ENCODE measurements at regions not wholly inside any gene's neighbourhood (a gene's known extent, or its start where the extent isn't known, plus 50 kb on each side); places are given as distances from the start of the nearest gene placed in this dataset.

GRCh38 chr4:120236873-120237272, 170.2 kb upstream of the MAD2L1 start:
- Histone ChIP-seq H2AFZ (no peak overlapping the region), H3K79me2 (ENCODE audit: low read depth) (no peaks in the 10 kb centered on the region), H3K27me3 (ENCODE audit: insufficient read depth, low read depth) (no peaks in the 10 kb centered on the region), H3K9me3 (ENCODE audit: insufficient read depth, low read depth) (no peaks in the 10 kb centered on the region), H3K4me1 (replicated peaks; ENCODE audit: insufficient read depth) (no peaks in the 10 kb centered on the region), H3K36me3 (ENCODE audit: low read depth) (no peaks in the 10 kb centered on the region), H4K20me1 (ENCODE audit: insufficient read depth) (no peaks in the 10 kb centered on the region), H3K4me3 (no peak overlapping the region), H3F3A (ENCODE audit: insufficient read depth, low read depth) (no peaks in the 10 kb centered on the region), H3K4me2 (no peak overlapping the region), H3K9me2 (ENCODE audit: insufficient read depth) (no peaks in the 10 kb centered on the region), H3K27ac (no peak overlapping the region)
- CTCF ChIA-PET: no interaction called here
- intact Hi-C loops (cut with micrococcal nuclease; ENCODE audit: unreplicated experiment): no loop called here
- no TSS peak for BruUV-seq (replicated peaks)
- TF ChIP-seq EZH2 (IDR thresholded peaks at IDR 0.05; ENCODE audit: low read depth) (no peak), CTCF (conservative IDR thresholded peaks at IDR 0.05) (no peak)
- POLR2A ChIA-PET (ENCODE audit: unreplicated experiment): no interaction called here
- DNase-seq: no peak

- DNase-seq: no peak
- Histone ChIP-seq H3K27me3 (ENCODE audit: insufficient read depth, low read depth) (no peaks in the 10 kb centered on the region), H3K4me3 (no peak overlapping the region), H3K36me3 (ENCODE audit: low read depth) (no peaks in the 10 kb centered on the region), H3K4me2 (no peak overlapping the region), H3K9me3 (ENCODE audit: insufficient read depth, low read depth) (no peaks in the 10 kb centered on the region), H2AFZ (no peak overlapping the region), H3K9me2 (ENCODE audit: insufficient read depth) (no peaks in the 10 kb centered on the region), H4K20me1 (ENCODE audit: insufficient read depth) (no peaks in the 10 kb centered on the region), H3K4me1 (replicated peaks; ENCODE audit: insufficient read depth) (no peaks in the 10 kb centered on the region), H3K79me2 (ENCODE audit: low read depth) (no peaks in the 10 kb centered on the region), H3K27ac (no peak overlapping the region), H3F3A (ENCODE audit: insufficient read depth, low read depth) (no peaks in the 10 kb centered on the region)
- BruUV-seq (replicated peaks): no TSS peak
- POLR2A ChIA-PET (ENCODE audit: unreplicated experiment): no interaction called here
- CTCF ChIA-PET: no interaction called here
- no peak for TF ChIP-seq CTCF (conservative IDR thresholded peaks at IDR 0.05)
- TF ChIP-seq EZH2 (IDR thresholded peaks at IDR 0.05; ENCODE audit: low read depth): no peak
- intact Hi-C loops (cut with micrococcal nuclease; ENCODE audit: unreplicated experiment): no loop called here
These were observed 165.4 kb upstream of the MAD2L1 start for GRCh38 chr4:120232050-120232449.

- Histone ChIP-seq H2AFZ (no peak overlapping the region), H3F3A (ENCODE audit: insufficient read depth, low read depth) (no peaks in the 10 kb centered on the region), H3K9me2 (ENCODE audit: insufficient read depth) (no peaks in the 10 kb centered on the region), H3K27me3 (ENCODE audit: insufficient read depth, low read depth) (no peaks in the 10 kb centered on the region), H3K4me1 (replicated peaks; ENCODE audit: insufficient read depth) (no peaks in the 10 kb centered on the region), H3K4me2 (no peak overlapping the region), H3K27ac (no peak overlapping the region), H4K20me1 (ENCODE audit: insufficient read depth) (no peaks in the 10 kb centered on the region), H3K9me3 (ENCODE audit: insufficient read depth, low read depth) (no peaks in the 10 kb centered on the region), H3K36me3 (ENCODE audit: low read depth) (no peaks in the 10 kb centered on the region), H3K79me2 (ENCODE audit: low read depth) (no peaks in the 10 kb centered on the region), H3K4me3 (no peak overlapping the region)
- intact Hi-C loops (cut with micrococcal nuclease; ENCODE audit: unreplicated experiment): no loop called here
- POLR2A ChIA-PET (ENCODE audit: unreplicated experiment): no interaction called here
- TF ChIP-seq CTCF (conservative IDR thresholded peaks at IDR 0.05): no peak
- TF ChIP-seq EZH2 (IDR thresholded peaks at IDR 0.05; ENCODE audit: low read depth): no peak
- no peak for DNase-seq
- BruUV-seq (replicated peaks): no TSS peak
- CTCF ChIA-PET: no interaction called here
These were observed 161.4 kb upstream of the MAD2L1 start for GRCh38 chr4:120228086-120228485.
